CD4-positive, CD25-positive, alpha-beta regulatory T cell (primary cell): ENCODE measurements at regions not wholly inside any gene's neighbourhood (a gene's known extent, or its start where the extent isn't known, plus 50 kb on each side); places are given as distances from the start of the nearest gene placed in this dataset.

Source experiments
- ATAC-seq, 2 donors: fragments of 150-1000 bp; cut with Tn5 transposase; one replicate each; pipeline ENCODE4 v1.10.0; 2021; ENCODE audit warnings: low read depth in 2 of 2, moderate number of reproducible peaks in 2 of 2, moderate library complexity in 1 of 2
- DNase-seq, 3 donors: peaks; one replicate each; pipeline versions ENCODE4 v3.0.0 to v3.0.0-alpha.2; 2012 to 2022; ENCODE audit warnings: mixed read lengths in 1 of 3
- H3K27ac ChIP-seq: one replicate; pipeline ENCODE4 v1.7.0; 2013; ENCODE audit warnings: mild to moderate bottlenecking, low read length; ENCODE audit not compliant: insufficient read depth, poor library complexity, severe bottlenecking
- H3K27me3 ChIP-seq: one replicate; pipeline ENCODE4 v1.7.0; 2013; ENCODE audit warnings: low read length; ENCODE audit not compliant: control insufficient read depth, insufficient read depth
- H3K36me3 ChIP-seq: one replicate; pipeline ENCODE4 v1.7.0; 2013; ENCODE audit warnings: mild to moderate bottlenecking, low read length, moderate library complexity; ENCODE audit not compliant: control insufficient read depth, insufficient read depth
- H3K4me1 ChIP-seq: 2 replicates; pipeline ENCODE4 v1.7.0; 2013; ENCODE audit warnings: mild to moderate bottlenecking, low read length; ENCODE audit not compliant: insufficient read depth, control insufficient read depth, poor library complexity, severe bottlenecking
- H3K4me3 ChIP-seq: one replicate; pipeline ENCODE4 v1.7.0; 2013; ENCODE audit warnings: low read depth, mild to moderate bottlenecking, low read length, moderate library complexity
- H3K9me3 ChIP-seq, 2 experiments: 1 replicate in 1 of 2; 2 replicates in 1 of 2; pipeline ENCODE4 v1.7.0; 2013; ENCODE audit warnings: low read length in 2 of 2, mild to moderate bottlenecking in 1 of 2, moderate library complexity in 1 of 2; ENCODE audit not compliant: control insufficient read depth in 2 of 2
- H3K27ac Mint-ChIP-seq, 3 donors: one replicate each; pipeline ENCODE4 v1.8.0; 2020 to 2022; ENCODE audit warnings: mild to moderate bottlenecking in 3 of 3, mixed read lengths in 3 of 3, moderate library complexity in 2 of 3
- H3K27me3 Mint-ChIP-seq: one replicate; pipeline ENCODE4 v1.8.0; 2022; ENCODE audit warnings: mild to moderate bottlenecking, mixed read lengths
- H3K36me3 Mint-ChIP-seq: one replicate; pipeline ENCODE4 v1.8.0; 2020; ENCODE audit warnings: mixed read lengths
- H3K4me1 Mint-ChIP-seq, 4 donors: one replicate each; pipeline ENCODE4 v1.8.0; 2020 to 2022; ENCODE audit warnings: mixed read lengths in 4 of 4, mild to moderate bottlenecking in 1 of 4
- H3K4me3 Mint-ChIP-seq, 4 donors: one replicate each; pipeline ENCODE4 v1.8.0; 2020 to 2022; ENCODE audit warnings: mild to moderate bottlenecking in 4 of 4, mixed read lengths in 4 of 4, moderate library complexity in 3 of 4
- H3K9me3 Mint-ChIP-seq, 7 donors: one replicate each; pipeline ENCODE4 v1.8.0; 2020 to 2022; ENCODE audit warnings: mixed read lengths in 7 of 7, mild to moderate bottlenecking in 3 of 7, moderate library complexity in 2 of 7

DNA sequence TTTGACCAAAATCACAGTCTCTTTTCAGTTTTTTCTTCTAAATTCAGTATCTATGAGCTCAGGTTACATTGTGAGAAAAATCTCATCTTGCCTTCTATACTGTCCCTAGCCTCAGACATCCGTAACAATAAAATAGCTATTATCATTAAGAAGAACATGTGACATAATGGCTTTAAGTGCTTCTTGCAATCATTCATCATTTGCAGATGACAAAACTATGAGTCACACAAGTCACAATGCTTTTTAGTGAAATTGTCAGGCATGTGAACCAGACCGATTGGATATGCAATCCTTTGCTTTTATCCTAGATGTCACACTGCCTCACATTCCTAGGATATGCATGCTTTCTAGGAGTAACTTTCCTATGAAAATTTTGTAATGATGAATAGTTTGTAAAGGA, 313.1 kb downstream of the SLC6A15 start:
- no peak for DNase-seq
- no peak for ATAC-seq
- no peaks in the 10 kb centered on the region for H3K4me1 Mint-ChIP-seq
- no peaks in the 10 kb centered on the region for H3K9me3 ChIP-seq
- no peaks in the 10 kb centered on the region for H3K36me3 Mint-ChIP-seq
- no peak overlapping the region for H3K27ac Mint-ChIP-seq
- H3K9me3 Mint-ChIP-seq = peaks cover 0 to 9% (median 0%) of the 10 kb centered on the region in 7 donors
- no peaks in the 10 kb centered on the region for H3K36me3 ChIP-seq
- H3K27ac ChIP-seq = no peak overlapping the region
- no peaks in the 10 kb centered on the region for H3K4me1 ChIP-seq
- H3K27me3 ChIP-seq = no peaks in the 10 kb centered on the region
- H3K4me3 ChIP-seq = no peak overlapping the region
- H3K4me3 Mint-ChIP-seq = no peak overlapping the region
- H3K27me3 Mint-ChIP-seq = no peaks in the 10 kb centered on the region

DNA sequence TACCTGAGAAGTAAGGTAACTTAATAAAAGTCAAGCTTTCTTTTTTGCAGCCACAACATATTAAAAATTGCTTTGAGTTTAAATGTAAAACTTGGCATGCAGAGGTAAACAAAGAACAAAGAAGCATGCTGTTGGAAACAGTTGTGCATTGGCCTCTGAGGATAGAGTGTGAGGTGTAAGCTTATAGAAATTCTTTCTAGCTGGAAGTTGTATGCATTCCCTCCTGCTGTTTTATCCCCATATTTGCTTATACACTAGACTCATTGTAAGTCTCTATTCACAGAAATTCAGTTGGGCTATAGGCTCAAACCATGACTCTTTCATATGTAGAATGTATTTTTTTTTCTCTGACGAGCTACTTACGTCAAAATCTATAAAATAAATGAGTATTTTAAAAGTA, 316.3 kb downstream of the SLC6A15 start:
- Histone ChIP-seq H3K36me3 (no peaks in the 10 kb centered on the region), H3K4me3 (no peak overlapping the region), H3K4me1 (no peaks in the 10 kb centered on the region), H3K27ac (no peak overlapping the region), H3K9me3 (no peaks in the 10 kb centered on the region), H3K27me3 (no peaks in the 10 kb centered on the region)
- Mint-ChIP-seq H3K4me3 (no peak overlapping the region), H3K36me3 (no peaks in the 10 kb centered on the region), H3K27me3 (no peaks in the 10 kb centered on the region), H3K9me3 (peaks cover 0 to 4% (median 4%) of the 10 kb centered on the region in 7 donors), H3K4me1 (no peaks in the 10 kb centered on the region), H3K27ac (no peak overlapping the region)
- no peak for DNase-seq
- ATAC-seq = no peak

DNA sequence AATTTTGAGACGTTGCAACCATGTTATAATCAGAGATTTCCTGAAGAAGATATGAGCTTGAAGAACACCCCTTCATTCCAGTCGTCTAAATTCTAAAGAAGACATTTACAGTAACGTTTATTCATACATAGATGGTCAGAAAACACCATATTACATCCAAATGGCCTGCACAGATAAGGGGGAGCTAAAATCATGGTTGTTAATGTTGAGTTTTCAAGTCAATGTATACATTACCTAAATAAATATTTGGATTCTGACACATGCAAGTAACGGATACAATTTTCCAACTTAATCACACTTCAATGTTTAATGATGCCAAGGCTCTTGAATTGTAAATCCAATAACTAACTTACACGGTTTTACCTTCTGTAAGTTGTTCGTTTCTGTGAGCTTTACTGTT, 318.4 kb downstream of the SLC6A15 start:
- Histone ChIP-seq H3K4me1 (no peaks in the 10 kb centered on the region), H3K27ac (no peak overlapping the region), H3K9me3 (no peaks in the 10 kb centered on the region), H3K27me3 (no peaks in the 10 kb centered on the region), H3K36me3 (no peaks in the 10 kb centered on the region), H3K4me3 (no peak overlapping the region)
- H3K4me3 Mint-ChIP-seq = no peak overlapping the region
- ATAC-seq (no peak), DNase-seq (no peak)
- peaks cover 0 to 10% (median 4%) of the 10 kb centered on the region in 7 donors for H3K9me3 Mint-ChIP-seq
- H3K27ac Mint-ChIP-seq = no peak overlapping the region
- H3K36me3 Mint-ChIP-seq = no peaks in the 10 kb centered on the region
- H3K27me3 Mint-ChIP-seq = no peaks in the 10 kb centered on the region
- no peaks in the 10 kb centered on the region for H3K4me1 Mint-ChIP-seq

DNA sequence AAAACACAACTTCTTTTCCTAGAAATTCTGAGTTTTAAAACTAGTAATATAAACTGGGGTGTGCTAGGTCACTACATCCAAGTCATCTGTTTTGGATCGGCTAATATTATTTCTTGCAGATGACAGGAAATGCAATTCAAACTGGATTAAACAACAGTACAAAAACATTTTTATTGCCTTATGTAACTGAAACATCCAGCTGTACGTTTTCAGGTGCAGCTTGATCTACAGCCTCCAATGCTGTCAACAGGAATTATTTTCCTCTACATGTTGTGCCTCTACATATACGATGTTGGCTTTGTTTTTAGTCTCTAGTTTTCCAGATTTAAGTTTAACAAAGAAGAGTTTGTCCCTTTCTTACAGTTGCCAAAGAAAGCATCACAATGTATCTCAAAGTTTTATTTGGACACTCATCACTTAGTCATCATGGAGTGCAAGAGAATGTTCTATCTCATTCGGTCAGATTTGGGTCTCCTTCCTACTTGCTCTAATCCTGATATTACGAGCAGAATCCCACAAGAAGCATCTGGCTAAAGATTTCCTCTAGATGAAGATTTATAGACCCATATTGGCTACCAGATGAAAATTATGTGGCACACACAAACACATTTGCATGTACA, 326.7 kb downstream of the SLC6A15 start:
- H3K27ac ChIP-seq = no peak overlapping the region
- H3K27ac Mint-ChIP-seq = no peak overlapping the region
- no peaks in the 10 kb centered on the region for H3K27me3 Mint-ChIP-seq
- no peaks in the 10 kb centered on the region for H3K36me3 Mint-ChIP-seq
- no peaks in the 10 kb centered on the region for H3K36me3 ChIP-seq
- H3K27me3 ChIP-seq = no peaks in the 10 kb centered on the region
- no peaks in the 10 kb centered on the region for H3K4me1 Mint-ChIP-seq
- no peak overlapping the region for H3K4me3 Mint-ChIP-seq
- H3K9me3 Mint-ChIP-seq = peaks cover 3 to 10% (median 4%) of the 10 kb centered on the region in 7 donors
- H3K4me1 ChIP-seq = no peaks in the 10 kb centered on the region
- H3K4me3 ChIP-seq = no peak overlapping the region
- DNase-seq (no peak), ATAC-seq (no peak)
- no peaks in the 10 kb centered on the region for H3K9me3 ChIP-seq

DNA sequence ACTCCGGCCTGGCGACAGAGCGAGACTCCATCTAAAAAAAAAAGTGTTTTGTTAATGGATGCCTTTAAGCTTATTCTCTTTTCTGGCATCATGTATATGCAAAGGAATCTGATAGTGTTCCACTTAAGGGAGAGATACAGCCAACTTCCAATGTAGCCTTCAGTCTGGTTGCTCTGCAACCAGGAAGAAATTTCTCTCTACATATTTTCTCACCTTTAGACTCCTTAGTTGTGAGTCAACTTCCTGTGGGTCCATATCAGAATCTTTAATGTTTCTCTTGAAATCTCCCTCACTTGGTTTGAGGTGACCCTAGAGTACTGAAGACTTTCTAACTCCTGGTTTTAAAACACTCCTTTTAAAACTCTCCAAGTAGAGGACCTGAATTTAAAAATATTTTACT, 340.4 kb downstream of the SLC6A15 start:
- ATAC-seq = no peak

DNA sequence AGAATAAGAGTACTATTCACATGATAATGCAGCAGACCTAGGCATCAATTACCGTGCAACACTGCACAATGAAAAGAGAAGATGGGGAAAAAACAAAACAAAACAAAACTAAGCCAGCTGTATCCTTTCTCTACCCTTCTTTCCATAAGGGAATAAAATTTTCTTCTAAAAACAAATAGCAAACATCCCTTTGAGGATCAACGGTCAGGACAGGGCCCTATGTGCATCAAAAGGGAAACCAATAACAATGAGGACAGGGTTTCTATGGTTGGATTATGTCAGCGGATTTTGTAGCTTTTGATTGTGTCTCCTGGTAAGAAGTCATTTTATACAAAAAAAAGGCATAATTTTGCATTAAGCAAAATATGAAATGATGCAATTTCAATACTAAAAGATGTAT, 350.3 kb downstream of the SLC6A15 start:
- Histone ChIP-seq H3K36me3 (no peaks in the 10 kb centered on the region), H3K9me3 (no peaks in the 10 kb centered on the region), H3K27me3 (no peaks in the 10 kb centered on the region), H3K4me3 (no peak overlapping the region), H3K4me1 (no peaks in the 10 kb centered on the region), H3K27ac (no peak overlapping the region)
- Mint-ChIP-seq H3K36me3 (no peaks in the 10 kb centered on the region), H3K4me1 (no peaks in the 10 kb centered on the region), H3K27me3 (no peaks in the 10 kb centered on the region), H3K4me3 (no peak overlapping the region), H3K9me3 (peaks cover 0 to 5% (median under 1%) of the 10 kb centered on the region in 7 donors), H3K27ac (no peak overlapping the region)
- DNase-seq (no peak), ATAC-seq (no peak)

More for the DNA sequence above, 340.4 kb downstream of the SLC6A15 start:
- Mint-ChIP-seq H3K4me1 (no peaks in the 10 kb centered on the region), H3K9me3 (peaks cover 0 to 14% (median 5%) of the 10 kb centered on the region in 7 donors), H3K4me3 (no peak overlapping the region), H3K27me3 (no peaks in the 10 kb centered on the region), H3K27ac (no peak overlapping the region), H3K36me3 (no peaks in the 10 kb centered on the region)
- no peak overlapping the region for H3K4me3 ChIP-seq
- no peak for DNase-seq
- H3K27me3 ChIP-seq = no peaks in the 10 kb centered on the region
- no peaks in the 10 kb centered on the region for H3K36me3 ChIP-seq
- no peaks in the 10 kb centered on the region for H3K4me1 ChIP-seq
- H3K27ac ChIP-seq = no peak overlapping the region
- peaks cover 0 to 4% of the 10 kb centered on the region in 2 experiments for H3K9me3 ChIP-seq

DNA sequence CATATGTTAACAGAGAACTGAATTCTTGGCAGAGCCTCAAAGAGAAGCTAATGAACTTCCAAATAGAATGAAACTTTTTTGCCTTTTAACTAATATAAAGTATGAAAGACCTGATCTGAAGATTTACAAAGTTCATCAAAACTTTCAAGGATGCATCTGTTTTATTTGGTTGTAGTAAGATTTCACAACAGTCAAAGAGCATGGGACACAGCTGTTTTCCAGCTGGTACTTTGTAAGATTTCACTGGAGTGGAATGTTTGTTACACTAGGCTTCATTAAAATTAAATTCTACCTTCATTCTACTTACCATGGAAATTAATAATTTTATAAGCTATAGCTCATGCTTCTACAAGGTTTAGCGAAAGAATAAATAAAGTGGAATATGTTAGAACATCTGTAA, 351.2 kb downstream of the SLC6A15 start:
- no peak for ATAC-seq
- Histone ChIP-seq H3K4me3 (no peak overlapping the region), H3K9me3 (no peaks in the 10 kb centered on the region), H3K36me3 (no peaks in the 10 kb centered on the region), H3K27ac (no peak overlapping the region), H3K4me1 (no peaks in the 10 kb centered on the region), H3K27me3 (no peaks in the 10 kb centered on the region)
- Mint-ChIP-seq H3K36me3 (no peaks in the 10 kb centered on the region), H3K9me3 (peaks cover 0 to 2% (median 0%) of the 10 kb centered on the region in 7 donors), H3K27me3 (no peaks in the 10 kb centered on the region), H3K27ac (no peak overlapping the region), H3K4me3 (no peak overlapping the region), H3K4me1 (no peaks in the 10 kb centered on the region)
- DNase-seq = no peak

DNA sequence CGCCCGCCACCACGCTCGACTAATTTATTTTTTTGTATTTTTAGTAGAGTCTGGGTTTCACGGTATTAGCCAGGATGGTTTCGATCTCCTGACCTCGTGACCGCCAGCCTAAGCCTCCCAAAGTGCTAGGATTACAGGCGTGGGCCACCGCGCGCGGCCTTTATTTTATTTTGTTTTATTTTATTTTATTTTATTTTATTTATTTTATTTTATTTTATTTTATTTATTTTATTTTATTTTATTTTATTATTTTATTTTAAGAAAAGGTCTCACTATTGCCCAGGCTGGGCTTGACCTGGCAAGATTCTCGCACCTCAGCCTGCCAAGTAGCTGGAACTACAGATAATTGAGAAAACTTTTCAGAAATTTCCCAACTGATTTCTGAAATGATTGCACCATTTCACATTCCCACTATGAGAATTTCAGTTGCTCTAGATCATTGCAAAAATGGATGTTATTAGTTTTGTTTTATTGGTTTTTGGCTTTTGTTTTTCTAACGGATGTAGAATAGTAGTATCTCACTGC, 358.3 kb downstream of the SLC6A15 start:
- ATAC-seq (no peak), DNase-seq (no peak)
- Histone ChIP-seq H3K27ac (no peak overlapping the region), H3K36me3 (no peaks in the 10 kb centered on the region), H3K27me3 (no peaks in the 10 kb centered on the region), H3K9me3 (no peaks in the 10 kb centered on the region), H3K4me1 (no peaks in the 10 kb centered on the region), H3K4me3 (no peak overlapping the region)
- H3K4me1 Mint-ChIP-seq = no peaks in the 10 kb centered on the region
- peaks cover 0 to 3% (median 2%) of the 10 kb centered on the region in 7 donors for H3K9me3 Mint-ChIP-seq
- H3K27me3 Mint-ChIP-seq = no peaks in the 10 kb centered on the region
- no peak overlapping the region for H3K4me3 Mint-ChIP-seq
- H3K36me3 Mint-ChIP-seq = no peaks in the 10 kb centered on the region
- H3K27ac Mint-ChIP-seq = no peak overlapping the region
